ENCODE measurements at regions not wholly inside any gene's neighbourhood (a gene's known extent, or its start where the extent isn't known, plus 50 kb on each side); places are given as distances from the start of the nearest gene placed in this dataset.

- H3K9me2 ChIP-seq: no peaks in the 10 kb centered on the region
- H3K27me3 ChIP-seq (ENCODE audit: insufficient read depth): peaks cover 27% of the 10 kb centered on the region
- no peak overlapping the region for H3K4me3 ChIP-seq (ENCODE audit: low read depth in 2 of 2, low read length in 1 of 2)
- H3K9ac ChIP-seq: no peak overlapping the region
- H3F3A ChIP-seq (replicated peaks; ENCODE audit: insufficient read depth): no peaks in the 10 kb centered on the region
- no peaks in the 10 kb centered on the region for H3K79me2 ChIP-seq (ENCODE audit: insufficient read depth)
- TF ChIP-seq YY1 (IDR thresholded peaks at IDR 0.05; ENCODE audit: low read depth) (no peak), FOXJ3 (CRISPR knock-in tag; IDR thresholded peaks at IDR 0.05) (no peak), FOXM1 (IDR thresholded peaks at IDR 0.05; ENCODE audit: low read depth) (no peak), FOSL2 (IDR thresholded peaks at IDR 0.05; ENCODE audit: borderline replicate concordance, low read depth) (no peak), RCOR1 (IDR thresholded peaks at IDR 0.05; ENCODE audit: low read length) (no peak), RAD21 (IDR thresholded peaks at IDR 0.05; ENCODE audit: low read length) (no peak)
- no peak overlapping the region for H3K27ac ChIP-seq (ENCODE audit: low read depth in 2 of 2, low read length in 1 of 2)
- DNase-seq: no peak
- no peaks in the 10 kb centered on the region for H4K20me1 ChIP-seq (ENCODE audit: insufficient read depth)
- no peaks in the 10 kb centered on the region for H3K9me3 ChIP-seq
- ChIA-PET POLR2A (no interaction called here), CTCF (no interaction called here)
- 41% methylated on average over 2 of the region's 2 CpGs for WGBS (ENCODE audit: low lambda C conversion rate)
- H3K4me1 ChIP-seq (ENCODE audit: control insufficient read depth in 1 of 2, insufficient read depth in 2 of 2, low read depth in 1 of 2, low read length in 1 of 2): no peaks in the 10 kb centered on the region; a peak in 1 of 4 replicates
- no peak overlapping the region for H2AFZ ChIP-seq (ENCODE audit: low read depth)
- no peaks in the 10 kb centered on the region for H3K36me3 ChIP-seq (replicated peaks in 1 of 2; ENCODE audit: control insufficient read depth in 1 of 2, insufficient read depth in 2 of 2, low read length in 1 of 2)
- H3K4me2 ChIP-seq: no peak overlapping the region
Measured at GRCh38 chr3:72139316-72139715, 354.4 kb upstream of the PROK2 start.

- Histone ChIP-seq H3K4me1 (ENCODE audit: control insufficient read depth in 1 of 2, insufficient read depth in 2 of 2, low read depth in 1 of 2, low read length in 1 of 2) (no peaks in the 10 kb centered on the region; a peak in 1 of 4 replicates), H3K4me2 (no peak overlapping the region), H3K79me2 (ENCODE audit: insufficient read depth) (no peaks in the 10 kb centered on the region), H3K27me3 (ENCODE audit: insufficient read depth) (peaks cover 27% of the 10 kb centered on the region), H3K9ac (no peak overlapping the region), H3F3A (replicated peaks; ENCODE audit: insufficient read depth) (no peaks in the 10 kb centered on the region), H3K9me3 (no peaks in the 10 kb centered on the region), H3K4me3 (ENCODE audit: low read depth in 2 of 2, low read length in 1 of 2) (no peak overlapping the region), H3K27ac (ENCODE audit: low read depth in 2 of 2, low read length in 1 of 2) (no peak overlapping the region), H3K9me2 (no peaks in the 10 kb centered on the region), H2AFZ (ENCODE audit: low read depth) (no peak overlapping the region), H3K36me3 (replicated peaks in 1 of 2; ENCODE audit: control insufficient read depth in 1 of 2, insufficient read depth in 2 of 2, low read length in 1 of 2) (no peaks in the 10 kb centered on the region), H4K20me1 (ENCODE audit: insufficient read depth) (no peaks in the 10 kb centered on the region)
- CTCF ChIA-PET: interaction anchor here (1.0 kb wide), 1 partner anchor 11 kb away, joined by 3 read pairs; no protein-coding TSS in a partner anchor
- no peak for DNase-seq
- POLR2A ChIA-PET: no interaction called here
- 41% methylated on average over 7 of the region's 9 CpGs for WGBS (ENCODE audit: low lambda C conversion rate)
- TF ChIP-seq CTCF (IDR thresholded peaks at IDR 0.05) (no peak), IRF3 (IDR thresholded peaks at IDR 0.05; ENCODE audit: low read depth, low read length) (no peak), RXRA (IDR thresholded peaks at IDR 0.05; ENCODE audit: borderline replicate concordance, low read depth) (no peak), CHD2 (IDR thresholded peaks at IDR 0.05; ENCODE audit: low read length, partially characterized antibody) (no peak), FOXM1 (IDR thresholded peaks at IDR 0.05; ENCODE audit: low read depth) (no peak), FOXJ3 (CRISPR knock-in tag; IDR thresholded peaks at IDR 0.05) (no peak), POLR2AphosphoS5 (IDR thresholded peaks at IDR 0.05; ENCODE audit: low read depth, low read length) (no peak), FOSL2 (IDR thresholded peaks at IDR 0.05; ENCODE audit: borderline replicate concordance, low read depth) (no peak), REST (IDR thresholded peaks at IDR 0.05; ENCODE audit: low read depth, low read length) (no peak), NRF1 (IDR thresholded peaks at IDR 0.05; ENCODE audit: low read depth, low read length) (no peak), NFIC (IDR thresholded peaks at IDR 0.05; ENCODE audit: borderline replicate concordance) (no peak), GATA2 (CRISPR knock-in tag; IDR thresholded peaks at IDR 0.05) (no peak), USF2 (IDR thresholded peaks at IDR 0.05; ENCODE audit: borderline replicate concordance, low read depth, low read length) (no peak), YY1 (IDR thresholded peaks at IDR 0.05; ENCODE audit: low read depth) (no peak), RCOR1 (IDR thresholded peaks at IDR 0.05; ENCODE audit: low read length) (no peak), EP300 (IDR thresholded peaks at IDR 0.05; ENCODE audit: borderline replicate concordance in 1 of 2, low read depth in 1 of 2, low read length in 1 of 2) (no peak), ELF1 (IDR thresholded peaks at IDR 0.05) (no peak)
Measured at GRCh38 chr3:72137865-72138861, 353.2 kb upstream of the PROK2 start.
